ENCODE measurements at regions not wholly inside any gene's neighbourhood (a gene's known extent, or its start where the extent isn't known, plus 50 kb on each side); places are given as distances from the start of the nearest gene placed in this dataset.

GRCh38 chr6:105794870-105795269 lies 291.3 kb upstream of the PRDM1 start:
- no peak for DNase-seq (ENCODE audit: low read depth)

DNA sequence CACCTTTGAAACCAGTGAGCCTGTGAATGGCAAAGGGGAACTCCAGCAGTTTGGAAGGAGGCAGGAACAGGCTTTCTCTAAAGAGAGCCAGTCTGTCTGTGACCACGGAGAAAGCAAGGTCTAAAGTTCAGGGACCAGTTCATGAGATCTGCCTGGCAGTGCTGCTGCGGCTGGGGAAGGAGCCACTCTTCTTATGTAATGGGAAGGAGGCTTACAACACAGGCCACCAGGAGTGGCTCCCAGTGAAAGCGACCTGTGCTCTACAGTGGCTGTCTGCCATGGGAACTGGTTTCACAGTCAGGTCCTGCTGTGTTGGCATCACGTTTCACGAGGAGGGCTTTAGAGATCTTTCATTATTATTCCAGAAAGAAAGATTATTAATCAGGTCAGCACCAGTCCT lies 291.9 kb upstream of the PRDM1 start:
- DNase-seq (ENCODE audit: low read depth): peak; percentile 60

DNA sequence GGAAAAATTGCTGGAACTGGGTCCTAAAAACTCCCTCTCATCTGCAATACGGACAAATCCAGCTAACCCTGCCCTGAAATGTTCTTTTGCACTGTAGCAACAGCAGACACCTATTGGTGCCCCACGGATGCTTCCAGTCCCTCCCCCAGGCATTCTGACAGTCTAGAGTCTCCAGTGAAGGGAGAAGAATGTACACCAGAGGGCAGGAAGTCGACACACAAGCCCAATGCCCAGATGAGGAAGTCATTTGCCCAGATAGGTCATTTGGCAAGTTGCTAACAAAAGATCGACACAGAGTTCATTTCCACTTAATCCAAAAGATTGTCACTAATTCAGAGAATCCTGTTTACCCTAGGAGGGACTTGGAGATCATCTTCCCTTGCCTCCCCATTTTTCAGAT lies 293.0 kb upstream of the PRDM1 start:
- peak; percentile 73 for DNase-seq (ENCODE audit: low read depth)

DNA sequence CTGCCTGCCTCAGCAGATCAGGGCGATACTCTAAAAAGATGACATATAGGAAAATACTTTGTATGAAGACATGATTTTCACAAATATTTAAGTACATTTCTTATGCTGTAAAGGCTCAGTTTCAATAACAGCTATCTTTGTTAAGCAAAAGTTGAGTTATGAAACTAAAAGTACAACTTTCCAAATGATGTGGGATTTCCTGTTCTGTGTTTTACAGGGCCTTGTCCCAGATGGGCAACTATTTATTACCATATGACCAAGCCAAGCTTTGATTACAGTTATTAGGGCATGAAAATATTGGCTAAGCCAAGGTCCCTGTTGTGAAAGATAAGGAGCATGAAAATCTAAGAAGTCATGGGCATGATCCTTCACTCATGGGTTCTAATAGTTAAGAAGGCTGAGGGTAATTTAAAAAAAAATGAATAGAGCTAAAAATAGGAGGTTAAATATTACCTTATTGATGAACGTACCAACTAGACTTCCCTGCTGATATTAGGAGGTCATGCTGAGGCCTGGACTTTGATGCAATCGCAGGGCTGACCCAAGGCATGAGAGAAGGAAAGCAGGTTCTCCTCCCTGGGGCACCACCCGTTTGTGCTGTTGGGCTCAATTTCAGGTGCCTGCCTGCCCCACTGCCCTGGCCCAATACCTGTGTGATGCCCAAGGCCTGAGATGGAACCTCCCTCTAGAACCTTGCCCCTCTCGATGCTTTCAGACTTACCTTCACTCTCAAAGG lies 294.4 kb upstream of the PRDM1 start:
- no peak for DNase-seq (ENCODE audit: low read depth)

- no peak for DNase-seq (ENCODE audit: low read depth)
Measured at GRCh38 chr6:105791179-105791578, 295.0 kb upstream of the PRDM1 start.

- DNase-seq (ENCODE audit: low read depth): no peak
Measured at GRCh38 chr6:105790635-105791034, 295.5 kb upstream of the PRDM1 start.

DNA sequence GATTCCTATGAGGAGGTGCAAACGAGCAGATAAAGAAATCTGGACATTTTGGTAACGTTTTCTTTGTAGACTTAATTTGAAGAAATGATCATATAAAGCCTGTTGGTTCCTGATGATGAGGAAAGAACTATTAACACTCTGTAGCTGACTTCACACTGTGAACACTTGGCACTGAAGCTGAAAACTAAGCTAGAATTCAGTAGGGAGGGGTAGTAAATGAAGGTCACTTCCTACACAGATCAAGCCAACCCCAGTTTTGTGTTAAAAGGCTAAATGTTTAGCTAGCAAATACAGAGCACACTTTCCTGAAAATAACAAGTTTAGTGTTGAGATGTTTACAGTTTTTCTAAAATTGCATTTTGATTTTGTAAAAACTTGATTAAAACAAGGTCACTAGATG lies 296.2 kb upstream of the PRDM1 start:
- no peak for DNase-seq (ENCODE audit: low read depth)

- DNase-seq (ENCODE audit: low read depth): no peak
Measured at GRCh38 chr6:105787747-105788146, 298.4 kb upstream of the PRDM1 start.

DNA sequence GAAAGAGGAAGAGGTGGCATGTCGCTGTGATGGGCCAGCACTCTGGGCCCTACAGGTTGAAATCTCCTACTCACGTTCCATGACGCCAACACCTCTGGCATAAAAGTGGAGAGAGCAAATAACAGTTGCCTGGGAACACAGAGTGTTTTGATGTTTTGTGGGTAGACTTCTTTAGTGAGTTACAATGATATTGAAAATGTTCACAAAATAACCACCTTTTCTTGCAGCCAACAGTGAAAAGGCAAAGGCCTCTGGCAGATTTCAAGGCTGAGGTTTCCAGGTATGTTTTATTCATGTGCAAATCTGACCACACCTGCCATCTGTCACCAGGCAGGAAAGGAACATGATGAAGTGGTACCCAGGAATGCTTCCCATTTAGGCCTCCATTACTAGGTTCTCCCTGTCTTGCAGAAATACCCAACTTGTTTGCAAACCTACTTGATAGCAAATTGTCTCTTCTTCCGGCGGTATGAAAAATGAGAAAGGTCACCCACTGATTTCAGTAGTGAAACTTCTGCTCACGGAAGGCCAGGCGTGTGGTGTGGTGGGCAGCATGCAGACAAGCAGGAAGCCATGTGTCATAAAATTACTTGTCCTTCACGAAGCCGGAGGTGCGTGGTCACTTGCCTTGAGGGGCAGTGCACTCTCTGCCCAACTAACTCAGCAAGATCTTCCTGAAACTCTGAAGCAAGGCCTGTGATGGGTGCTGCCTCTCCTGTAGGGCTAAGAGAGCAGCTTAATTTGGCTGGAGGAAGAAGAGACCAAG lies 299.1 kb upstream of the PRDM1 start:
- no peak for DNase-seq (ENCODE audit: low read depth)

- DNase-seq (ENCODE audit: low read depth): no peak
Measured at GRCh38 chr6:105786449-105786848, 299.7 kb upstream of the PRDM1 start.

- DNase-seq (ENCODE audit: low read depth): no peak
Measured at GRCh38 chr6:105785066-105785811, 300.9 kb upstream of the PRDM1 start.

- DNase-seq (ENCODE audit: low read depth): no peak
Measured at GRCh38 chr6:105784179-105784578, 302.0 kb upstream of the PRDM1 start.

GRCh38 chr6:105783333-105783935 lies 302.7 kb upstream of the PRDM1 start:
- no peak for DNase-seq (ENCODE audit: low read depth)

DNA sequence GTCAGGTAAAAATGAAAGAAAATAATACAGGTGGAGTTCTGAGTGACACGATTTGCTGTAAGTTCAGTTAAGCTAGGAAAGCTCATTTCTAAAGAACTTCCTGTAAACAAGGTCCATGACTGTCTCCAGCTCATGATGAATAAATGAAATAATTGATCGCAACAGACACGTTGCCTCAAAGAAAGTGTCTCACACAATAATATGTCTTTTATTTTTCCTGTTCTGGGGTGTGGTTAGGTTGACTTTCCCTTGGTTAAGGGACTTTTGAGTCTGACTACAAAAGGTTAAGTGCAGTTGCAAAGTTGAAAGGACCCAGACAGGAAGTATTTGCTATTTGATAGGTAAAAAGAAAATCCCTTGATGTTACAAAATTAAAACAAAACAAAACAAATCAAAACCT lies 304.2 kb upstream of the PRDM1 start:
- DNase-seq (ENCODE audit: low read depth): no peak

- DNase-seq (ENCODE audit: low read depth): no peak
Measured at GRCh38 chr6:105781248-105781647, 304.9 kb upstream of the PRDM1 start.

DNA sequence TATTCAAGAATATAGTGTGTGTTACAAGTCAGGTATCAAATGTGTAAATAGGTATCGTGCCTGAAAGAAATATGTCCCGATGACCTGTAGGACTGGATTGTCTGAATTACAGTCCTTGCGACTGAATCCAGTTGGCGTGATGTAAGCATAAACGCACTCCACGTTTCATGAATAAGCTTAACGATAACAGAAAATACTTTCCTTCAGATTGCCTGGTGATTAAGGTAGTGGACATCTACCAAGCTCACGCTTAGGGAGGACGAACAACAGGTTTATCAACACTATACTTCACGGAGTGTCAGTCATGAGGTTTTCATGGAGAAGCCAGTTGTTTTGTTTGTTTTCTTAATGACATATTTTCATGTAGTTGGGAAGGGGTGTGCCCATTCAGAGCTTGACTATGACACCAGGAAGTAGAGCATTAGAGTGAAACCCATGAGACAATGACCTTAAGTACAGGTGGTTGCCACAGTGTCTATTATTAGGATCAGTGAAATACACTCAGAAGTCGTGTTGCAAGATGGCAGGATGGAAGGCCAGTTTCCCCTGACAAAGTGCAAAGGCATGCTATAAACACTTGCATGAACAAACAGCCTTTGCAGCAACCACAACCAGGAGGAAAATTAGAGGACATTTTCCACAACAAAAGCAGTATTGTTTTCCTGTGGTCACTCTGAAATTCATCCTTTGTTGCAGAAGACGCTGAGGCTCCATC lies 305.8 kb upstream of the PRDM1 start:
- DNase-seq (ENCODE audit: low read depth): peak; percentile 89

DNA sequence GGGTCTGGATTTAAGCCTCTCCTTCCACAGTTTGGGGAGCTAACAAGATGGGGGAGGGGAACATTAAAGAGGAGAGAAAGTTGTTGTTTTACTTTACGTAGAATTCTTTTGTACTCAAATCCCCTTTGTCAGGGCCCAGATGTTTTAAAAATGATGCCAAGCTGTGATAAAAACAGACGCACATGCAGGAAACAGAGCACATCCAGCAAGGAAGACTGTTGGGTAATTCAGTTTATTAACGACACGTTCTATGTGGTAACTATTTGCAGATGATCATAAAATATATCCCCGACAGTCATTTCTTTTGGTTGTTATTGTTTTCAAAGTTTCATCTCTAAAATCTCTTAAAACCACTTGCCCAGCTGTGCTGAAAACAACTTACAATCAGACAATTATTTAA lies 307.0 kb upstream of the PRDM1 start:
- DNase-seq (ENCODE audit: low read depth): no peak

DNA sequence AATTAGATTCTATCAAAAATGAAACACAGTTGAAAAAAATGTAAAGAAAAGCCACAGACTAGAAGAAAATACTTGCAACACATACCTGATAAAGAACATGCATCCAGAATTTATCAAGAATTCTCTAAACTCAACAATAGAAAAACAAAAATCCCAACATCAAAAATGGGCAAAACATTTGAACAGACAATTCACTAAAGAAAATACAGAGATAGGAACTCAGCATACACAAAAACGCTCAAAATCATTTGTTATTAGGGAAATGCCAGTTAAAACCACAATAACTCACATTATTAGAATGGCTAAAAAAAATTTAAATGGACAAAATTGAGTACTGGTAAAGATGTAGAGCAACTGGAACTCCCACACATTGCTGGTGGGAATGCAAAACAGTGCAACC lies 311.0 kb upstream of the PRDM1 start:
- no peak for DNase-seq (ENCODE audit: low read depth)

DNA sequence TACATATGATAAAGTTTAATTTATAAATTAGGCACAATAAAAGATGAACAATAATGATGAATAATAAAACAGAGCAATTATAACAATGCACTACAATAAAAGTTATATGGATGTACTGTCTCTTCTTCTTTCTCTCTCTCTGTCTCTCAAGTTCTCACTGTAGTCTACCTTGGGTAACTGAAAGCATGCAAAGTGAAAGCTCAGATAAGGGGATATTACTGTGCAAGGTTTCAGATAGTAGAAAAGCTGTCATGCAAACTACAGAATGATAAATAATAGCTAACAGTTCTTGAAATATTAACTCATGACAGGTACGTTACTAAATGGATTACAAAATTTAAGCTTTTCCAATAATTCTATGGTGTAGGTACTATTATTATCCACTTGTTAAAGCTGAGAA lies 311.9 kb upstream of the PRDM1 start:
- no peak for DNase-seq (ENCODE audit: low read depth)

GRCh38 chr6:105771313-105771970 lies 314.7 kb upstream of the PRDM1 start:
- peak; percentile 31 for DNase-seq (ENCODE audit: low read depth)

- DNase-seq (ENCODE audit: low read depth): peak; percentile 73
Measured at GRCh38 chr6:105769987-105770386, 316.1 kb upstream of the PRDM1 start.
